Kidney epithelial cell (primary cell): ENCODE measurements at regions not wholly inside any gene's neighbourhood (a gene's known extent, or its start where the extent isn't known, plus 50 kb on each side); places are given as distances from the start of the nearest gene placed in this dataset.

ENCODE experiments used
- DNase-seq: peaks from one replicate; pipeline ENCODE4 v3.0.0-alpha.2; 2010; ENCODE audit warnings: low read depth
- H3K27me3 ChIP-seq: 2 replicates; pipeline ENCODE4 v1.6.0; 2011; ENCODE audit warnings: low read length; ENCODE audit not compliant: control insufficient read depth, insufficient read depth
- H3K36me3 ChIP-seq: 2 replicates; pipeline ENCODE4 v1.5.1; 2011; ENCODE audit warnings: low read length; ENCODE audit not compliant: control insufficient read depth, insufficient read depth
- H3K4me3 ChIP-seq: 2 replicates; pipeline ENCODE4 v1.5.1; 2011; ENCODE audit warnings: low read depth, mild to moderate bottlenecking, control low read depth, low read length
- TF ChIP-seq, protein P1 (sequence below): IDR thresholded peaks from 2 replicates; pipeline ENCODE4 v1.5.1; 2011; ENCODE audit warnings: mild to moderate bottlenecking, moderate library complexity, low read length, control low read depth, inconsistent platforms; ENCODE audit not compliant: insufficient read depth, poor library complexity, severe bottlenecking

- Histone ChIP-seq H3K4me3 (no peak overlapping the region), H3K36me3 (no peaks in the 10 kb centered on the region), H3K27me3 (no peaks in the 10 kb centered on the region)
- no peak for DNase-seq
- TF ChIP-seq, protein P1, sequence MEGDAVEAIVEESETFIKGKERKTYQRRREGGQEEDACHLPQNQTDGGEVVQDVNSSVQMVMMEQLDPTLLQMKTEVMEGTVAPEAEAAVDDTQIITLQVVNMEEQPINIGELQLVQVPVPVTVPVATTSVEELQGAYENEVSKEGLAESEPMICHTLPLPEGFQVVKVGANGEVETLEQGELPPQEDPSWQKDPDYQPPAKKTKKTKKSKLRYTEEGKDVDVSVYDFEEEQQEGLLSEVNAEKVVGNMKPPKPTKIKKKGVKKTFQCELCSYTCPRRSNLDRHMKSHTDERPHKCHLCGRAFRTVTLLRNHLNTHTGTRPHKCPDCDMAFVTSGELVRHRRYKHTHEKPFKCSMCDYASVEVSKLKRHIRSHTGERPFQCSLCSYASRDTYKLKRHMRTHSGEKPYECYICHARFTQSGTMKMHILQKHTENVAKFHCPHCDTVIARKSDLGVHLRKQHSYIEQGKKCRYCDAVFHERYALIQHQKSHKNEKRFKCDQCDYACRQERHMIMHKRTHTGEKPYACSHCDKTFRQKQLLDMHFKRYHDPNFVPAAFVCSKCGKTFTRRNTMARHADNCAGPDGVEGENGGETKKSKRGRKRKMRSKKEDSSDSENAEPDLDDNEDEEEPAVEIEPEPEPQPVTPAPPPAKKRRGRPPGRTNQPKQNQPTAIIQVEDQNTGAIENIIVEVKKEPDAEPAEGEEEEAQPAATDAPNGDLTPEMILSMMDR: no peak
Measured at GRCh38 chr15:29428925-29429573, 159.4 kb upstream of the NSMCE3 start.

- Histone ChIP-seq H3K27me3 (no peaks in the 10 kb centered on the region), H3K4me3 (no peak overlapping the region), H3K36me3 (no peaks in the 10 kb centered on the region)
- TF ChIP-seq, protein P1: no peak
- no peak for DNase-seq
Measured at GRCh38 chr15:29425864-29426263, 156.2 kb upstream of the NSMCE3 start.

GRCh38 chr15:29424118-29424517 lies 154.5 kb upstream of the NSMCE3 start:
- TF ChIP-seq, protein P1: no peak
- Histone ChIP-seq H3K4me3 (no peak overlapping the region), H3K27me3 (no peaks in the 10 kb centered on the region), H3K36me3 (no peaks in the 10 kb centered on the region)
- no peak for DNase-seq

DNA sequence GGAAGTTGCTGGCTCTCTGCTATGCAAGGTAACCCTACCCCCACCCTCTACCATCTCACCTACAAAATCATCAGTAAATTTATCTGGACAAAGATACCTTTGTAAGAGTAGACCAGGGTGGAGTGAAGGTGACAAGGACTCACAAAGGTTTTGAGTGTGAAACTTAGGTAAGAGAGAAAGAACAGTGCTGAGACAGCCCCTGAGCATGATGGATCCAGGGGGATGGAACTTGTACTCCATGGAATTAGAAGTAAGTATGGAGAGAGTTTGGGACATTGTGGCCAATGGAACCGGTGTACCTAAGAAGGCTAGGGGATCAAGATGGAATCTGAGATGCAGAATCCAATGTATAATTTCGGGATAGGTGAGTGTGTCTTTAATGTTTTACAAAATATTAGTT lies 153.0 kb upstream of the NSMCE3 start:
- H3K27me3 ChIP-seq: no peaks in the 10 kb centered on the region
- no peaks in the 10 kb centered on the region for H3K36me3 ChIP-seq
- H3K4me3 ChIP-seq: no peak overlapping the region
- TF ChIP-seq, protein P1: no peak
- no peak for DNase-seq

GRCh38 chr15:29420188-29420587 lies 150.6 kb upstream of the NSMCE3 start:
- no peaks in the 10 kb centered on the region for H3K36me3 ChIP-seq
- no peaks in the 10 kb centered on the region for H3K27me3 ChIP-seq
- TF ChIP-seq, protein P1: no peak
- no peak overlapping the region for H3K4me3 ChIP-seq
- no peak for DNase-seq

DNA sequence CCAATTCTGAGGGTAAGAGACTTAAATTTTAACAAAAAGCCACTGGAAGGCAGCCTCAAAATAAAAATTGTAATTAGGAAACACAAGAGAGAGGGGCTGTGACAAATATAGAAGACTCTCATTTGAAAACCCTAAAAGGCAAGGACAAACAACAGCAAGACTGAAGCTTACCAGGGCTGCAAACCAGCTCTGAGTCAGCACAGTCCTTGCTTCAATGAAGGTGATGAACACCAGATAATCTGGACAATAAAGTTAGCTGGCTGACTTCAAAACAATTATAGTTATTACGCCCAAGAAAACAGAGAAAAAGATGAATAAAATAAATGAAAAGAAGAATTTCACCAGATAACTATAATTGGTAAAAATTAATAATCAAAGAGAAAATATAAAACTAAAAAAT lies 149.3 kb upstream of the NSMCE3 start:
- no peaks in the 10 kb centered on the region for H3K27me3 ChIP-seq
- TF ChIP-seq, protein P1: no peak
- H3K4me3 ChIP-seq: no peak overlapping the region
- H3K36me3 ChIP-seq: no peaks in the 10 kb centered on the region
- DNase-seq: no peak
